ENCODE measurements at regions not wholly inside any gene's neighbourhood (a gene's known extent, or its start where the extent isn't known, plus 50 kb on each side); places are given as distances from the start of the nearest gene placed in this dataset.

DNA sequence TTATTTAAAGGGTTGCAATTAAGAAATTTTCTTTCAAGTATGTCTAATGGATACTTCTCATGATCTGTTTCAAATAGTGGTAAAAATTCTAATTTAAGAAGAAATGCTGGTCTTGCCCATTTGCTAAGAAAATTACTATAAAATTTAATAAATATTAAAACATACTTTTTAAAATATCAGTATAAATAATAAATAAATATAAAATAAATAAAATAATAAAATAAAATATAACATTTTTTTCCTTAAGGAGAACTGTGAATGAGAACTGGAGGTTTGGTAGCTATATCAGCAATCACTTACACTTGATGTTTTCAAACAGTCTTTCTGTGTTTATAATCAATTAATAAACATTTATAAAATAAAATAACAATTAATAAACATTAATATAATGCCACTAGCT is 266.1 kb downstream of the HGF start:
- H3K4me1 ChIP-seq (ENCODE audit: control insufficient read depth, extremely low read depth, insufficient read depth, low read length) = peaks cover 5% of the 10 kb centered on the region
- no peaks in the 10 kb centered on the region for H3K9me3 ChIP-seq (ENCODE audit: control insufficient read depth, insufficient read depth, low read depth, low read length)
- no peaks in the 10 kb centered on the region for H3K79me2 ChIP-seq (ENCODE audit: control insufficient read depth, insufficient read depth, low read length)
- no peaks in the 10 kb centered on the region for H4K20me1 ChIP-seq (ENCODE audit: control insufficient read depth, extremely low read depth, insufficient read depth, low read length)
- H3K4me2 ChIP-seq (ENCODE audit: extremely low read depth, insufficient read depth, low read length) = no peak overlapping the region
- no peak overlapping the region for H3K9ac ChIP-seq (ENCODE audit: insufficient read depth, low read length)
- TF ChIP-seq EZH2 (IDR thresholded peaks at IDR 0.05; ENCODE audit: low read length, missing control alignments) = no peak
- TF ChIP-seq, protein P1, sequence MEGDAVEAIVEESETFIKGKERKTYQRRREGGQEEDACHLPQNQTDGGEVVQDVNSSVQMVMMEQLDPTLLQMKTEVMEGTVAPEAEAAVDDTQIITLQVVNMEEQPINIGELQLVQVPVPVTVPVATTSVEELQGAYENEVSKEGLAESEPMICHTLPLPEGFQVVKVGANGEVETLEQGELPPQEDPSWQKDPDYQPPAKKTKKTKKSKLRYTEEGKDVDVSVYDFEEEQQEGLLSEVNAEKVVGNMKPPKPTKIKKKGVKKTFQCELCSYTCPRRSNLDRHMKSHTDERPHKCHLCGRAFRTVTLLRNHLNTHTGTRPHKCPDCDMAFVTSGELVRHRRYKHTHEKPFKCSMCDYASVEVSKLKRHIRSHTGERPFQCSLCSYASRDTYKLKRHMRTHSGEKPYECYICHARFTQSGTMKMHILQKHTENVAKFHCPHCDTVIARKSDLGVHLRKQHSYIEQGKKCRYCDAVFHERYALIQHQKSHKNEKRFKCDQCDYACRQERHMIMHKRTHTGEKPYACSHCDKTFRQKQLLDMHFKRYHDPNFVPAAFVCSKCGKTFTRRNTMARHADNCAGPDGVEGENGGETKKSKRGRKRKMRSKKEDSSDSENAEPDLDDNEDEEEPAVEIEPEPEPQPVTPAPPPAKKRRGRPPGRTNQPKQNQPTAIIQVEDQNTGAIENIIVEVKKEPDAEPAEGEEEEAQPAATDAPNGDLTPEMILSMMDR (conservative IDR thresholded peaks at IDR 0.05 in 1 of 2, IDR thresholded peaks at IDR 0.05 in 1 of 2; ENCODE audit: low read depth in 1 of 2, low read length in 2 of 2) = no peak
- no peak overlapping the region for H2AFZ ChIP-seq (ENCODE audit: low read length)
- no peaks in the 10 kb centered on the region for H3K36me3 ChIP-seq (ENCODE audit: control insufficient read depth, insufficient read depth, low read length)
- H3K4me3 ChIP-seq (replicated peaks in 1 of 4; ENCODE audit: control extremely low read depth in 1 of 4, insufficient read depth in 1 of 4, low read depth in 3 of 4, low read length in 4 of 4) = no peak overlapping the region
- no peaks in the 10 kb centered on the region for H3K27me3 ChIP-seq (ENCODE audit: control insufficient read depth, insufficient read depth, low read length)
- no peak for DNase-seq (ENCODE audit: low read depth in 2 of 2)
- no peak overlapping the region for H3K27ac ChIP-seq (ENCODE audit: insufficient read depth, low read length)

DNA sequence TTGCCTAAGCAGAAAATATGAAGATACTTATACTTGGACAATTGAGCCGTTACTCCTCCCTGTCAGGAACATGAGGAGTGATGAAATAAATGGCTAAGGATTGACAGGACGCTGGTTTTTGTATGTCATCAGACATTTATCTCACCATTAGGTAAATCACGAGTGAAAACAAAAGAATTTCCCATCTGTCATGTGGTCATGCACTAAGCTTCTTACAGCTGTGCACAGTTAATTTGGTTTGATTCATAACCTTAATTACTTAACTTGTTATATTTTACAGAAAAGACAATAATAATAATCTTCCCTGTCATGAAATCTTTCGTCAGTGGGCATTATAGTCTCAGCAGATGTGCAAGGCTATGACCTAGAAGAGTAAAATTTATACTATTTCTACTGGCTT is 266.5 kb downstream of the HGF start:
- no peak for DNase-seq (ENCODE audit: low read depth in 2 of 2)
- H3K27me3 ChIP-seq (ENCODE audit: control insufficient read depth, insufficient read depth, low read length) = no peaks in the 10 kb centered on the region
- no peak overlapping the region for H3K4me3 ChIP-seq (replicated peaks in 1 of 4; ENCODE audit: control extremely low read depth in 1 of 4, insufficient read depth in 1 of 4, low read depth in 3 of 4, low read length in 4 of 4)
- no peaks in the 10 kb centered on the region for H3K79me2 ChIP-seq (ENCODE audit: control insufficient read depth, insufficient read depth, low read length)
- H3K4me2 ChIP-seq (ENCODE audit: extremely low read depth, insufficient read depth, low read length) = no peak overlapping the region
- H2AFZ ChIP-seq (ENCODE audit: low read length) = no peak overlapping the region
- no peak overlapping the region for H3K27ac ChIP-seq (ENCODE audit: insufficient read depth, low read length)
- no peaks in the 10 kb centered on the region for H3K36me3 ChIP-seq (ENCODE audit: control insufficient read depth, insufficient read depth, low read length)
- no peak for TF ChIP-seq EZH2 (IDR thresholded peaks at IDR 0.05; ENCODE audit: low read length, missing control alignments)
- TF ChIP-seq, protein P1 (conservative IDR thresholded peaks at IDR 0.05 in 1 of 2, IDR thresholded peaks at IDR 0.05 in 1 of 2; ENCODE audit: low read depth in 1 of 2, low read length in 2 of 2) = no peak
- no peaks in the 10 kb centered on the region for H3K9me3 ChIP-seq (ENCODE audit: control insufficient read depth, insufficient read depth, low read depth, low read length)
- H4K20me1 ChIP-seq (ENCODE audit: control insufficient read depth, extremely low read depth, insufficient read depth, low read length) = no peaks in the 10 kb centered on the region
- H3K9ac ChIP-seq (ENCODE audit: insufficient read depth, low read length) = no peak overlapping the region
- H3K4me1 ChIP-seq (ENCODE audit: control insufficient read depth, extremely low read depth, insufficient read depth, low read length) = peaks cover 5% of the 10 kb centered on the region

DNA sequence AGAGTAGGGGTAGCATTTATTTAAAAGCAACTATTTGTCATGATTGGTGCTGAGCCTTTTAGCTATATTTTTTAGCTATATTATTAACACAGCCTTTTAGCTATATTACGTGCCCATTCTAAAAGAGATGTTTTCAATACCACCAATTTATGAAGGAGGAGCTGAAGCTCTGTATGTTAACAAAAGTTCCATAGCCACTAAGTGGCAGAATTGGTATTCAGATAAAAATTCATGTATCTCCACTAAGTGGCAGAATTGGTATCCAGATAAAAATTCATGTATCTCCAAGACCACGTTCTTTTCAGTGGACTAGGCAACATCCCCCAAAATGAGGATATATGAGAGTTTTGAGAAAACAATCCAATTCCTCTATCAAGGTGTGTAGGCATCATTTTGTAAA is 268.6 kb downstream of the HGF start:
- TF ChIP-seq, protein P1 (conservative IDR thresholded peaks at IDR 0.05 in 1 of 2, IDR thresholded peaks at IDR 0.05 in 1 of 2; ENCODE audit: low read depth in 1 of 2, low read length in 2 of 2) = peak in 1 of 2 donors; percentile 45
- TF ChIP-seq EZH2 (IDR thresholded peaks at IDR 0.05; ENCODE audit: low read length, missing control alignments) = no peak
- peaks cover 5% of the 10 kb centered on the region for H3K4me1 ChIP-seq (ENCODE audit: control insufficient read depth, extremely low read depth, insufficient read depth, low read length)
- peak; percentile 44 to 83 for DNase-seq (ENCODE audit: low read depth in 2 of 2)
- no peak overlapping the region for H3K4me2 ChIP-seq (ENCODE audit: extremely low read depth, insufficient read depth, low read length)
- no peaks in the 10 kb centered on the region for H3K27me3 ChIP-seq (ENCODE audit: control insufficient read depth, insufficient read depth, low read length)
- H3K79me2 ChIP-seq (ENCODE audit: control insufficient read depth, insufficient read depth, low read length) = no peaks in the 10 kb centered on the region
- no peak overlapping the region for H2AFZ ChIP-seq (ENCODE audit: low read length)
- no peak overlapping the region for H3K4me3 ChIP-seq (replicated peaks in 1 of 4; ENCODE audit: control extremely low read depth in 1 of 4, insufficient read depth in 1 of 4, low read depth in 3 of 4, low read length in 4 of 4)
- no peaks in the 10 kb centered on the region for H3K36me3 ChIP-seq (ENCODE audit: control insufficient read depth, insufficient read depth, low read length)
- no peaks in the 10 kb centered on the region for H4K20me1 ChIP-seq (ENCODE audit: control insufficient read depth, extremely low read depth, insufficient read depth, low read length)
- no peak overlapping the region for H3K27ac ChIP-seq (ENCODE audit: insufficient read depth, low read length)
- H3K9ac ChIP-seq (ENCODE audit: insufficient read depth, low read length) = no peak overlapping the region
- no peaks in the 10 kb centered on the region for H3K9me3 ChIP-seq (ENCODE audit: control insufficient read depth, insufficient read depth, low read depth, low read length)

Data from fibroblast of lung (primary cell).